ENCODE measurements at regions not wholly inside any gene's neighbourhood (a gene's known extent, or its start where the extent isn't known, plus 50 kb on each side); places are given as distances from the start of the nearest gene placed in this dataset.

- no peak for DNase-seq (ENCODE audit: low spot score)
- H3K36me3 ChIP-seq, result no peaks in the 10 kb centered on the region
- no peak overlapping the region for H3K4me3 ChIP-seq
- no peaks in the 10 kb centered on the region for H3K27me3 ChIP-seq
- peaks cover 0 to 4% of the 10 kb centered on the region in 2 donors for H3K9me3 ChIP-seq
- no peaks in the 10 kb centered on the region for H3K4me1 ChIP-seq
- TF ChIP-seq, protein P1, sequence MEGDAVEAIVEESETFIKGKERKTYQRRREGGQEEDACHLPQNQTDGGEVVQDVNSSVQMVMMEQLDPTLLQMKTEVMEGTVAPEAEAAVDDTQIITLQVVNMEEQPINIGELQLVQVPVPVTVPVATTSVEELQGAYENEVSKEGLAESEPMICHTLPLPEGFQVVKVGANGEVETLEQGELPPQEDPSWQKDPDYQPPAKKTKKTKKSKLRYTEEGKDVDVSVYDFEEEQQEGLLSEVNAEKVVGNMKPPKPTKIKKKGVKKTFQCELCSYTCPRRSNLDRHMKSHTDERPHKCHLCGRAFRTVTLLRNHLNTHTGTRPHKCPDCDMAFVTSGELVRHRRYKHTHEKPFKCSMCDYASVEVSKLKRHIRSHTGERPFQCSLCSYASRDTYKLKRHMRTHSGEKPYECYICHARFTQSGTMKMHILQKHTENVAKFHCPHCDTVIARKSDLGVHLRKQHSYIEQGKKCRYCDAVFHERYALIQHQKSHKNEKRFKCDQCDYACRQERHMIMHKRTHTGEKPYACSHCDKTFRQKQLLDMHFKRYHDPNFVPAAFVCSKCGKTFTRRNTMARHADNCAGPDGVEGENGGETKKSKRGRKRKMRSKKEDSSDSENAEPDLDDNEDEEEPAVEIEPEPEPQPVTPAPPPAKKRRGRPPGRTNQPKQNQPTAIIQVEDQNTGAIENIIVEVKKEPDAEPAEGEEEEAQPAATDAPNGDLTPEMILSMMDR (IDR thresholded peaks at IDR 0.05), result no peak
- H3K27ac ChIP-seq, result no peak overlapping the region
Observed at GRCh38 chr14:65250162-65250495, 147.8 kb upstream of the MAX start.

GRCh38 chr14:65251213-65251612 lies 148.9 kb upstream of the MAX start:
- Histone ChIP-seq H3K4me1 (no peaks in the 10 kb centered on the region), H3K27ac (no peak overlapping the region), H3K4me3 (no peak overlapping the region), H3K27me3 (no peaks in the 10 kb centered on the region), H3K36me3 (no peaks in the 10 kb centered on the region), H3K9me3 (peaks cover 0 to 4% of the 10 kb centered on the region in 2 donors)
- TF ChIP-seq, protein P1 (IDR thresholded peaks at IDR 0.05), result no peak
- DNase-seq (ENCODE audit: low spot score), result peak; percentile 63

- Histone ChIP-seq H3K36me3 (no peaks in the 10 kb centered on the region), H3K27ac (no peak overlapping the region), H3K4me3 (no peak overlapping the region), H3K27me3 (no peaks in the 10 kb centered on the region), H3K4me1 (no peaks in the 10 kb centered on the region), H3K9me3 (peaks cover 0 to 4% of the 10 kb centered on the region in 2 donors)
- no peak for DNase-seq (ENCODE audit: low spot score)
- TF ChIP-seq, protein P1 (IDR thresholded peaks at IDR 0.05), result no peak
Observed at GRCh38 chr14:65252482-65253255, 150.4 kb upstream of the MAX start.

DNA sequence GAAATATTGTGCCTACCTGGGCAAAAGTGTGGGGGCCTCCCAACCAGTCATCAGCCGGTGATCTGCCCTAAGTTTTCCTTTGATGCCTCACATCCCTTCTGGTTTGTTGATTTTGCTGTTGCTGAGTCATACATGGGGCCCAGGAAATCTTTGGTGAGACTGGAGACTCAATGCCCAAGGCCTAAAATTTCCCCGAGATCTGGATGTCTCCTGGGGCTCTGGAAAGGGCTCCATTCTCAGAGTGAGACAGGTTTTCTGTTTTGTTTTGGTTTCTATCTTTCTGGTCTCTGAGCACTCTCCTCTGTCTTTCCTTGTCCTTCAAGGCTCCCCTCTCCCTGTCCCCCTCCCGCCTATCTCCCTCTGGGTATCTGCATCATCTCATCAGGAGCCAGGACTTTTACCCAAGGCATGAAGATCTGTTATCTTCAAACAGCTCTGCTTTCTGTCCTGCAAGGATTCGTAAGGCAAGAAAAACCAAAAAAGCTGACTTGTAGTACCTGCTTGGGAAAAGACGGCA lies 152.8 kb upstream of the MAX start:
- TF ChIP-seq, protein P1 (IDR thresholded peaks at IDR 0.05), result no peak
- DNase-seq (ENCODE audit: low spot score), result no peak
- Histone ChIP-seq H3K36me3 (no peaks in the 10 kb centered on the region), H3K27me3 (no peaks in the 10 kb centered on the region), H3K9me3 (peaks cover 0 to 8% of the 10 kb centered on the region in 2 donors), H3K4me1 (no peaks in the 10 kb centered on the region), H3K27ac (no peak overlapping the region), H3K4me3 (no peak overlapping the region)

GRCh38 chr14:65255583-65256461 lies 153.5 kb upstream of the MAX start:
- DNase-seq (ENCODE audit: low spot score), result no peak
- TF ChIP-seq, protein P1 (IDR thresholded peaks at IDR 0.05), result no peak
- Histone ChIP-seq H3K27me3 (no peaks in the 10 kb centered on the region), H3K4me1 (no peaks in the 10 kb centered on the region), H3K4me3 (no peak overlapping the region), H3K36me3 (no peaks in the 10 kb centered on the region), H3K9me3 (peaks cover 0 to 8% of the 10 kb centered on the region in 2 donors), H3K27ac (no peak overlapping the region)
